ENCODE measurements at regions not wholly inside any gene's neighbourhood (a gene's known extent, or its start where the extent isn't known, plus 50 kb on each side); places are given as distances from the start of the nearest gene placed in this dataset.

DNA sequence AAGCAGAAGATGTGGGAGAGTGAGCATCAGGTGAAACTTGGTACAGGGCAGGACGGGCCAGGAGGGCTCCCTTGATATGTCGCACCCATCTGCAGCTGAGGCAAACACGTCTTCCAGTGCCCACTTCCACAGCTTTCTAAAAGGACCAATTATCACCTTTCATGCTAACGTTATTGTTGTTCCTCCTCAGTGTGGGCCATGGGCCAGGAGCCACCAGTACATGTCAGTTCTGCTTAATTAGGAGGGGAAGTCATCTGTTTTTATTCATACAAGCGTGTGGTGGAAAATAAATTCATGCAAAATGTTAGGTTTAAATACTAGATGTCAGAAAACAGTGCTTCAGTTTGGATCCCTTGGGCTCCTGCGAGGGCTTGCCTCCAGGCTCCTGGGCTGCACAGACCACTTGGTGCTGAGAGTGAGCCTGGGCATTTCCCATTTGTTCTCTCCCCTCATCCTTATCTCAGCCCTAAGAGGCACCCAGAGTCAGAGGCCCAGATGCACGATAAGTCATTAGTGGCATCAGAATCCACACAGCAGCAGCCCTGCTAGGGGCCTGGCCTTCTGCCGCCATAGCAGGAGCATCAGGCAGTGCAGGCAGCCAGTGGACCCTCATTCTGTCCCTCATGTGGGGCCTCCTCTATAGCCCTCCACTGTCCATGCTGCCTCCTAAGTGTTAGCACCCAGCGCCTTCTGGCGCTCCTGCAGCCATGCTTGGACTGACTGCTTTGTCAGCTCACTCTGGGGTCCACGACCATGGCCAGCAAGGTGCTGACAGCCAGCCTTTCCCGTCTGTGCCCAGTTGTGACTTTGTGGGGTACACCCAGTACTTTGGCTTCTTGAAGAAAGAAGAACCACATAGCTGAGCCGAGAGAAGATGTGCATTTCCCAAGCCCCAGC lies 539.8 kb upstream of the RAB6C start:
- no peak for DNase-seq

DNA sequence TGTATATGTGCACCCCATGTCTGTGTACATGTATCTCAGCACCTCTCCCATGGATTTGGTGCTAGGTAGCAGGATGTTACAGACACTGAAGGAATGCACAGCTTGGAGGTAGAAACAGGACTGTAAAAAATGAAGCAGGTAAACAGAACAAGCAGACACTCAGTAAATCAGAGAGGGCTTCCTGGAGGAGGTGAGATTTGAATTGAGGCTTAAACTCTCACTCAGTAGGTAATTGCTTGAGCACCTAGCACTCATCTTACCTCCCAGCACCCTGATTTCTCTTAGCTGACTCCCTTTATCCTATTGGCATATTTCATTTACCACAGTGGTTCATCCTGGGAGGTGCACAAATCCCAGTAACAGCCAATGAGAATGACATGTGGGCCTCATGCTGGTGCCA lies 537.9 kb upstream of the RAB6C start:
- no peak for DNase-seq

GRCh38 chr2:129443235-129443864 lies 536.1 kb upstream of the RAB6C start:
- DNase-seq = no peak

GRCh38 chr2:129443865-129444739 lies 535.4 kb upstream of the RAB6C start:
- DNase-seq = no peak

GRCh38 chr2:129444751-129445150 lies 534.7 kb upstream of the RAB6C start:
- no peak for DNase-seq

- DNase-seq = no peak
Observed at GRCh38 chr2:129456691-129457090, 522.8 kb upstream of the RAB6C start.

DNA sequence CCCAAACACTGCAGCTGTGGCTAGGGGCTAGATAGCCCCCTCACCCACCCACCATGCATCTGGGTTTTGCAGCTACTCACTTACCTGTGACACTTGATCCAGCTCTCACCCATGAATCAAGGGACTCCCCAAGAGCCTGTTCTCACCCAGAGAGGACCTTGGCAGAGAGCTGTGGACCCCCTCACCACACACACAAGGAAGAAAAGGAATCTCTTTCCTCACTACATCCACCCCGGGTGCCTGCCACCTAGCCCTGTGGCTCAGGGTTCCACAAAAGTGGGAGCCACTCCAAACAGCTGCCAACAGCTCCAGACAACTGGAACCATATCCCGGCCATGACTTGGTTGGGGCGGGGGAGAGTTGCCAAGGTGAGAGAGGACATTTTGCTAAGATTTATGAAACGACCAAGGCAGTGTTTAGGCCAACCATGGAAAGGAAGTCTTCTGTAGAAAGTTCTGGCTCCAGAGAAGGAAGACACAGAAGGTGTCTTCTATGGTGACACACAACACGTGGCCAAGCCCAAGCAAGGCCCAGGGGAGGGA lies 522.1 kb upstream of the RAB6C start:
- DNase-seq = no peak

GRCh38 chr2:129458006-129458405 lies 521.5 kb upstream of the RAB6C start:
- no peak for DNase-seq

GRCh38 chr2:129458436-129458835 lies 521.0 kb upstream of the RAB6C start:
- DNase-seq = no peak

GRCh38 chr2:129459200-129459876 lies 520.1 kb upstream of the RAB6C start:
- no peak for DNase-seq

DNA sequence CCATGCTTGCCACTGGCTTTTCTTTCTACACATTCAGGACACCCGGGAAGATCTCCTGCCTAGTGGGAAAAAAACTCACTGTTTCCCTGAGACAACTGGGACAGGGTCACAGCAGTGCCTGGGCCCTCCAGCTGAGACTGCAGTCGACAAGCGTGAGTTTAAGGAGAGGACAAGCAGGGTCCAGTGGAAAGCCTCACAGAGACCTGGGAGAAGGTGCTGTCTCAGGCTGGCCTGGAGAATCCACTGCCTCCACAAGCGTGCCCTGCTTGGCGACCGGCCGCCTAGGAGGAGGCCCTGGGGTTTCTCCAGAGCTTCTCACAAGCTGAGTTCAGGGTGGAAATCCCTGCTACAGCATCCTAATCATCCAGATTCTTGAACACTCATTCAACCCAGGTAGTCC lies 519.6 kb upstream of the RAB6C start:
- no peak for DNase-seq

DNA sequence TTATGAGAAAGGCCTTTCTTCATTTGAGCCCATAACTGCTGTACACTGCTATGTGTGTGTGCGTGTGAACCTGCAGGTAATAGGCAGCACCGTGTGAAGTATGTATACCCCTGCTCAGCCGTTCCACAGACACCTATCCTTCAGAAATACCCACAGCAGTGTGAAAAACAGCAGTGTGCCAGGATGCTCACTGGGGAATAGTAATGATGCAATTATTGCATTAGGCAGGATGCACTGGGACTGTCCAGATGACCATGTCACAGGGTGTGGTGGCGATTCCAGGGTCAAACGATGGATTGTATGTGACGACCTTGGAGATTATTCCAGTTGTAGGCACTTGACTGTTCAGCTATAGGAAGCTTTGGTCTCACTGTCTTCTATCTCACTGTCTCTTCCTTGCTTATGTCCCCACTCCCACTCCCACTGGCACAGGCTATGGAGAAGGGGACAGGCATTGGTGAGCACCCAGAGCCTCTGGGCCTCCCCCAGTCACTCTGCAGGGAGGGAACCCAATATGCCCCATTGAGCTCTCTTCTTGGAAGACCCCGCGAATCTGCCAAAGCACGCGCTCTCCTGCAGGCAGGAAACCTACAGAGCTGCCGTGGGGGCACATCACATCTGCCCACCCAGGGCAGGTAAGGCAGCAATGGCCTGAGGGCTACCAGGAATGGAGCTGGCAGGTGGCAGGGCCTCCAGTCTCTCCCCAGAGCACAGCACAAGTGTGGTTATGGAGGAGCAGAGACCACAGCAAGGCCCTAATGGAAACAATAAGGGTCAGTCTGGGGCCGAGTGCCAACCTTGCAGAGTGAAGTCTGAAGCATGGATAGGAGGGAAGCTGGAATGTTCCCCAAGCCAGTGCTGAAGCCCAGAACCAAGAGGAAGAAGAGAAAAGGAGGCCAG lies 518.9 kb upstream of the RAB6C start:
- no peak for DNase-seq

- DNase-seq = no peak
Observed at GRCh38 chr2:129462349-129462748, 517.1 kb upstream of the RAB6C start.

DNA sequence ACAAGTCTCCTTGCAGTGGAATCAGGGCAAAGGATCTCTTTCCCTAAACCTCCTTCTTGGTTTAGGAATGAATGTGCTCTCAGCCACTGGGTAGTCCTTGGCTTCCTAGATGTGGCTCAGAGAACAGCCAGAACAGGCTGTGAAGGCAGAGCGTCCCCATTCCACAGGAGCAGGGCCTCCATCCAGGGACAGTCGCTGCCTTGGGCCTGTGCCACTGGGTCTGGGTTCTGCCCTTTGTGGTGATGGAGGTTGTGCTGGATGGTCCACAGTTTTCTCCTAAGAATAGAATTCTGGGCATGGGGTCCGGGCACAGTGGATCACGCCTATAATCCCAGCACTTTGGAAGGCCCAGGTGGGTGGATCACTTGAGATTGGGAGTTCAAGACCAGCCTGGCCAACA lies 516.5 kb upstream of the RAB6C start:
- DNase-seq = no peak

DNA sequence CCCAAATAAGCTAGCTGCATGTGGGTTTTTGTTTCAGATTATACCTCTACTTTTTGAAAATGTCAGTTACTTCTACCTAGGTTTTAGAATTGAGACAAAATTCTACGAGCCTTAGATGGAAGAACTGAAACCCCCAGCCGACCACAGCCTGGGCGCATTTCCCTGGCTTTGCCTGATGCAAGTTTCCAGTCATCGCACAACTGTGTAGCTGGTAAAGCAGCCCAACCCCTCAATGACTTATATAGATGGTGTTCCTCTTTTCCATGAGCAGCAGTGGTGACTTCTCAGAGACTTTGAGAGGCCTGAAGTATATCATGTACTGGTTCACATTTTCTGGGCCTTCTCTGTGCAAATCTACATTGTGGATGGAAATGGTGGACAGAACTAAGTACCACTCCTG lies 515.4 kb upstream of the RAB6C start:
- DNase-seq = no peak

DNA sequence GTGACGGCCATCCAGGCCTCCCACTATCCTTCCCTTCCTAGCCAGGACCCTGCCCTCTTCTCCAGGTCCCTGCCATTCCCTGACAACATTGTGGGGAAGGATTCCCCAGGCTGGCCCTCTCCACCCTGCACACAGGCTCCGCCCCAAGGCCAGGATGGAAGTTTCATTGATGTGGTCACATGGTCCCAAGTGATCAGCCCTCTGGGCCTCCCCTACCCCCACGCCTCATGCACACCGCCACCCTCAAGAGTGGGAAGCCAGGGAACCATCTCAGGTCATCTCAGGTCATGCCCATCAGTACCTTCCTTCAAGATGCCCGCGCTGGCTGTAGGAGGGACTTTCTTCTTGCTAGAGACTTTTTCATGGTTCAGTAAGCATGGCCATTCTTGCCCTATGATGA lies 514.8 kb upstream of the RAB6C start:
- no peak for DNase-seq

GRCh38 chr2:129465045-129465444 lies 514.4 kb upstream of the RAB6C start:
- DNase-seq = no peak

- DNase-seq = no peak
Observed at GRCh38 chr2:129466389-129466788, 513.1 kb upstream of the RAB6C start.

DNA sequence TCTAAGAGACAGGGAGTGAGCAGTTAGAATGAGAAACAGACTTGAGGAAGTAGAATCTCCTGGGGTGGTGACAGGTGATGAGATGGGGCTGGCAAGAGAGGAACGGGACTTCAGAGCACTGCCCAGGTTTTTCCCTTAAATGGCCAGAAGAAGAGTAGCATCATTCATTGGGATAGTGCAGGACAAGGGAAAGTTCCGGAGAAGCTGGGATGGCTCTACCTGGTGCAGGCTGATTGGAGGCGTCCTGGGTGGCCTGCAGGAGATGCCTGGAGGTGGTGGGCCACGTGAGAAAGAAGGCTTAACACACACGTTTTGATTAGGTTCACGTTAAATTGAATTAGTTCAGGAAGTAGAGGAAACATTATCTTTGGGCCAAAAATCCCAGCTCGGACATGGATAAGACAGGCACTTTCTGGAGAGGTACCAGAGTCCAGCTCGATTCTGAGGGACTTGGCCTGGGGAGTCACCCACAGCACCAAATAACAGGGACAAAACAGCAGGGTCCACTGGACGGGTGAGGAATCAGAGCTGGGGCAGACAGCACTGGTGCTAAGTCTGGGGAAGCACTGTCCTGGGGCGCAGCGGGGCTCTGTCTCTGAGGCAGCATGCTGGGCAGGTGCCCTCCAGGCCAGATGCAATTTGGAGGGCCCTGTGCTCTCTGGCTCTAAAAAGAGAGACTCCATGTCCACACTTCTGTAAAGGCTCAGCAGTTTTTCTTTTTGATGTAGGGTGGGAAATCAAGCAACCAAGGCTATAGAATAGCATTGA lies 512.3 kb upstream of the RAB6C start:
- DNase-seq = no peak

DNA sequence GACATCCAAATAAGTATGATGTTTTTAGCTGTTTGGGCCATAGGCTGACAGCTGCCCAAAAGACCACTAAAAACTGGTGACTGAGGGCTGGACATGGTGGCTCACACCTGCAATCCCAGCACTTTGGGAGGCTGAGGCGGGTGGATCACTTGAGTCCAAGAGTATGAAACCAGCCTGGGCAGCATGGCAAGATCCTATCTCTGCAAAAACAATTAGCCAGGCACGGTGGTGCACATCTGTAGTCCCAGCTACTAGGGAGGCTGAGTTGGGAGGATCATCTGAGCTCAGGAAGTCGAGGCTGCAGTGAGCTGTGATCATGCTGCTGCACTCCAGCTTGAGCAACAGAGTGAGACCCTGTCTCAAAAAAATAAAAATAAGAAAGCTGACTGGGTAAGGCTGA lies 511.5 kb upstream of the RAB6C start:
- no peak for DNase-seq

GRCh38 chr2:129468879-129469278 lies 510.6 kb upstream of the RAB6C start:
- no peak for DNase-seq
